ENCODE measurements at regions not wholly inside any gene's neighbourhood (a gene's known extent, or its start where the extent isn't known, plus 50 kb on each side); places are given as distances from the start of the nearest gene placed in this dataset.

GRCh38 chr21:38136201-38136600 lies 120.6 kb upstream of the KCNJ15 start:
- Histone ChIP-seq H3K36me3 (no peaks in the 10 kb centered on the region), H3K4me1 (ENCODE audit: insufficient read depth) (no peaks in the 10 kb centered on the region), H3K9me3 (no peaks in the 10 kb centered on the region), H3K4me3 (no peak overlapping the region), H3K27me3 (no peaks in the 10 kb centered on the region), H3K27ac (no peak overlapping the region)
- intact Hi-C loops (cut with DNase I), result no loop called here
- TF ChIP-seq POLR2A (IDR thresholded peaks at IDR 0.05), result no peak
- TF ChIP-seq EP300 (IDR thresholded peaks at IDR 0.05), result no peak
- TF ChIP-seq CTCF (IDR thresholded peaks at IDR 0.05), result no peak
- no peak for DNase-seq

- 35 to 48% (median 38%) methylated on average over 5 of the region's 5 CpGs for WGBS, 3 donors
Observed at GRCh38 chr21:38139380-38140168, 117.2 kb upstream of the KCNJ15 start.

GRCh38 chr21:38140207-38140903 lies 116.4 kb upstream of the KCNJ15 start:
- WGBS, 3 donors, result 23 to 30% (median 26%) methylated on average over 5 of the region's 5 CpGs
- Histone ChIP-seq H3K4me1 (ENCODE audit: insufficient read depth) (no peaks in the 10 kb centered on the region), H3K4me3 (no peak overlapping the region), H3K27me3 (no peaks in the 10 kb centered on the region), H3K36me3 (no peaks in the 10 kb centered on the region), H3K27ac (no peak overlapping the region), H3K9me3 (no peaks in the 10 kb centered on the region)
- intact Hi-C loops (cut with DNase I), result no loop called here
- no peak for DNase-seq
- TF ChIP-seq POLR2A (IDR thresholded peaks at IDR 0.05), result no peak
- no peak for TF ChIP-seq CTCF (IDR thresholded peaks at IDR 0.05)
- TF ChIP-seq EP300 (IDR thresholded peaks at IDR 0.05), result no peak

More at GRCh38 chr21:38139380-38140168, 117.2 kb upstream of the KCNJ15 start:
- no peak overlapping the region for H3K27ac ChIP-seq
- TF ChIP-seq EP300 (IDR thresholded peaks at IDR 0.05) (no peak), POLR2A (IDR thresholded peaks at IDR 0.05) (no peak), CTCF (IDR thresholded peaks at IDR 0.05) (no peak)
- intact Hi-C loops (cut with DNase I), result no loop called here
- no peaks in the 10 kb centered on the region for H3K4me1 ChIP-seq (ENCODE audit: insufficient read depth)
- no peak overlapping the region for H3K4me3 ChIP-seq
- no peaks in the 10 kb centered on the region for H3K27me3 ChIP-seq
- DNase-seq, result no peak
- H3K36me3 ChIP-seq, result no peaks in the 10 kb centered on the region
- H3K9me3 ChIP-seq, result no peaks in the 10 kb centered on the region

- DNase-seq, result no peak
- no peaks in the 10 kb centered on the region for H3K36me3 ChIP-seq
- no peaks in the 10 kb centered on the region for H3K9me3 ChIP-seq
- TF ChIP-seq POLR2A (IDR thresholded peaks at IDR 0.05), result no peak
- TF ChIP-seq EP300 (IDR thresholded peaks at IDR 0.05), result no peak
- TF ChIP-seq CTCF (IDR thresholded peaks at IDR 0.05), result no peak
- no peak overlapping the region for H3K27ac ChIP-seq
- no peak overlapping the region for H3K4me3 ChIP-seq
- H3K4me1 ChIP-seq (ENCODE audit: insufficient read depth), result no peaks in the 10 kb centered on the region
- no peaks in the 10 kb centered on the region for H3K27me3 ChIP-seq
- intact Hi-C loops (cut with DNase I), result no loop called here
Observed at GRCh38 chr21:38142224-38142623, 114.6 kb upstream of the KCNJ15 start.
